HG03066 (cell line): ENCODE measurements at regions not wholly inside any gene's neighbourhood (a gene's known extent, or its start where the extent isn't known, plus 50 kb on each side); places are given as distances from the start of the nearest gene placed in this dataset.

ENCODE experiments used
- ATAC-seq: cut with Tn5 transposase; IDR thresholded peaks from one replicate; pipeline ENCODE4 v1.9.1; 2021; ENCODE audit warnings: low read depth; ENCODE audit not compliant: unreplicated experiment

DNA sequence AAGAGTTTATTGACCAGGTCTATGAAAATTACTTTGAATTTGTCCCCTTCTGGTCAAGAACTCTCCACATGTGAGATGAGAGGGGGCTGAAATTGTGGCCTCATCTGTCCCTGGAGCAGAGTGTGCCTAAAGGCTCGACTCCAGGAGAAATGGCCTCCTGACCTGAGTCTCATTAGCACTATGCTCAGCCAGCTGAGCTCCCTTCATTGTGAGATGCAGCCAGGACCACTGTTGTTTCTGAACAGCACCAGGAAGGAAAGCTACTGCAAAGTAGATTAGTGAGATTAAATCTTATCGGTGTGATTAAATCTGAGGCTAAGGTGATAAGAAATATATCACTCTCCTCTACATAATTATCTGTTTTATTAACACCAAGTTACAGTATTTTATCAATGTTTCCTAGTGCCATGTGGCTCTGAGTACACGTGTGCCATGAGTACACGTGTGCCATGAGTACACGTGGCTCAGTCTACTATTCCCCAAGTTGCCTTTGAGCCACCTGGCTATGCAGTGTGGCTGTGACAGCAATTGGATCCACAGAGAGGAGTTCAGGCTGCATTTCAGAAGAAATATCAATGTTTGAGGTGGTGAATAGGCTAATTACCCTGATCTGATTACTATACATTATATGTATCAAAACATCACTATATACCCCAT, 126.9 kb downstream of the IPMK start:
- no peak for ATAC-seq

DNA sequence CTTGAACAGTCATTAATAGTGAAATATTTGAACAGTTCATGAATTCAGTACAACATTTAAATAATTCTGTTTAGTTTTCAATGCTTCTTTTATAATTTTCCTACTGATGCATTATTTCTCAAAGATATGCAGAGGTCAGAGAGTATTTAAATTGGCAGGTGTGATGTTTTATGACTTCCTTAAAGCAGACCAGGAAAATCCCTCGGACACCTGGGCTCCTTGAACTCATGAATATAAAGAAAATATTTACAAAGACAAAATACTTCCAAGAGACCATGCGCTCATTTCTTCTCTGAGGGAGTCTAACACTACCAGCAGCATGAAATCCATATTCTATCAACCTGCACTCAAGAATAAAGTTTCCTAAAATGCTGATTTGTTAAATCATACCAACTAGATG, 127.6 kb downstream of the IPMK start:
- ATAC-seq, result no peak

DNA sequence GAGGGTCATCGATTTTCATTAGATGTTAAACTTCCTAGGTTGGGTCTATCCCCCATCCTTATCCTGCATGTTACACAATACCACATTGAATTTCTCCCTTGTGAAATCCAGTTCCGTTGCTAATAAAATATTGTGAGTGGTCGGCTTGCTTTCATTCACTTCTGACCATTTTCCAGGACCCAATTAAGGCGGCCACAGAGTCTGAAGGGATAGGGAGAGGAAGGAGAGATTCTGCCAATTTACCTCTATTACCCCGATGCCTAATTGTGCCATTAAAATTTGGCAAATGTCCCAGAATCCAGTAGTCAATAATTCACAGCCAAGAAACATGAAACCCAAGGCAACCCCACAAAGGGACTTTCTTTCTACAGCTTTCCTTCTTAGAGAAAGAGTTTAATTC, 129.9 kb downstream of the IPMK start:
- no peak for ATAC-seq

DNA sequence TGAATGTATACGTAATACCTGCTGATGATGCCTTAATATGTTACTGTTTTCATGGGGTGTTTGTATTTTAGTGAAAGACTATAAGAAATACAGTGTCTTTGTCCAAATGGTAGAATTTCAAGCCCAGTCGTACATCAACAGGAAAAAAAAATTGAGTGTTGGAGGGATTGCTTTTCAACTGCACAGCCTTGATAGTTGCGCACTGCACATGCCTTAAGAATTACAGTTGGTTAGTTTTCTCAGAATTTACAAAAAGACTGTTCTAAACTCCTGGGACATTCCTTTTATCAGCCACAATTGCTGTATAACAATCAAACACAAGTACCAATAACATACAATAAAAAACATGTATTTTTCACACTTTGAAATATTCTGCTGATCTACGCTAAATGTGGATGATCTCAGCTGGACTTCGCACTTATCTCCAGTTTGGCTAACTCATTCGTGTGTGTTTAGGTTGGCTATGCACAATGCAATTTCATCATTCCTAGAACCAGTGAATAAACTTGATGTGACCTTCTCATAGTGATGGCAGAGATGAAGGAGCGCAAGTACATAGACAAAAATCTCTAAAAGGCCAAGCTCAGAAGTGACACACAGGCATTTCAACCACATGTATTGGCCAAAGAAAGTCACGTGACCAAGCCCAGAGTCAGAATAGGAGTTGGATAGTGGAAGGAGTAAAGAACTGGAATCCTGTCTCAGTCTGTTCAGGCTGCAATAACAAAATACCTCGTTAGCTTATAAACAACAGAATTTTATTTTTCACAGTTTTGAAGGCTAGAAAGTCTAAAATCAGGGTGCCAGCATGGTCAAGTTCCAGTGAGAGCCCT, 152.3 kb downstream of the IPMK start:
- no peak for ATAC-seq

DNA sequence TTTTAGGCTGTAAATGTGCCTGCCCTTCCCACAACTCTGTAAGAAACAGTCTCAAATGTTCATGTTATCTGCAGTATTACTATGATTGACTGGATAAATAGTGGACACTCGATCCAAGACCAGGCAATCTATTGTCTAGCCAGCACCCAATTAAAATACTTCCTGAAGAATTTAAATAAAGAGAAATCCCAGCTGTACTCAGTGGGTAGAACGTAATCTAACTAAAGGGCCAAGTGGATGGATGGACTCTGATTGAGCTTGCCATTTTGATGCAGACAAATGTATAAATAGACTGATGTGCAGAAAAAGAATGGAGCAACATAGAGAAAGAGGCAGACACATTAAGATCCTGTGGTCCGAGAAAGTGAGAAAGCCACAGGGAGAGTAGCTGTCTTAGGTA, 158.0 kb downstream of the IPMK start:
- no peak for ATAC-seq

DNA sequence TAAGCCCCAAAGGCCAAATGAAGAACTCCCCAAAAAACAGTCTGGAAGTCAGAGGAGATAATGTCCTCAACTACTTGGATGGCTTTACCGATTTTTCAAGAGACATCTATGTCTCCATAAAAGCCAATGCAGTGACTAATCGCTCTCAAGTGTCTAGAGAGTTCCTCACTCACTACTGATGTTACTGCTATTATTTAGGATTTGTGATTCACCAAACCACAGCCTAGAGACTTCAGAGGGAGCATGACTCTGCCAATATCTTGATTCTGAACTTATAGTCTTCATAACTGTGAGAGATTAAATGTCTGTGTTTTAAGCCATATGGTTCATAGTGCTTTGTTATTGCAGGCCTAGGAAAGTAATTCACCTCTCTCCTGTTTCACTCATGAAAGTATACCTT, 160.2 kb downstream of the IPMK start:
- ATAC-seq, result no peak

DNA sequence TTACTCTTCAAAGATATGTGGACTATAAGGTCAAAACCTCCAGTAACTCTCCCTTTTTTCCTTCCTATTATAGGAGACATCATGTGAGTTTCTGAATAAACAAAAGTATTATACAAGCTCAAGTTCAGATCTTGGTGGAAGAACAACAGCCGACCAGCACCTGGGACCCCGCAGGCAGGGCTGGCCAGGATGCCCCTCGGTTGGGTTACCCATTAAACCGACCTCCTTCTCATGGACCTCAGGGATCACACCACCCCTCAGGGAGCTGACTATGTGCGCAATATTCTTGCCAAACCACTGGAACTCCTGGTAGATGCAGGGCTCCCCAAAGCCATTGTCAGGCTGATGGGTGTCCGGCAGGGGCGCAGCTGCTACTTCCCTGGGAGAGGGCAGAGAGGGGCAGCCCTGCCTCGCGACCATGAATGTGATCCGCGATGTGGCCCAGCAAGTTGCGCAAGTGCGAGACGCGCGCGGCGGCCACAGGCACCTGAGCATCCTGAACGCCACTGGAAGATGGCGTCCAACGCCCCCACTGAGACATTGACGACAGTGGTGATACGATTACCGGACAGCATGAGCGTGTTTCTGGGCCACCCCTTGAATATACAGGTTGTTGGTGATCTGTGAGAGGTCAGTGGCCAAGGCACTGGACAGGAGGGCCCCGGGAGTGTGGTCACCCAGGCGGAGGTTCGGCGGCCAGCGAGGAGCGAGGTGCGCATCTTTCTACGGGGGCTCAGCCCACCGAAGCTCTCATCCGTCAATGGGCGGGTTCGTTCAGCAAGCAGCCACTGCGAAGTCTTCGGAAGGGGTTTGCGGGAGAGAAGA, 161.3 kb downstream of the IPMK start:
- ATAC-seq, result no peak

DNA sequence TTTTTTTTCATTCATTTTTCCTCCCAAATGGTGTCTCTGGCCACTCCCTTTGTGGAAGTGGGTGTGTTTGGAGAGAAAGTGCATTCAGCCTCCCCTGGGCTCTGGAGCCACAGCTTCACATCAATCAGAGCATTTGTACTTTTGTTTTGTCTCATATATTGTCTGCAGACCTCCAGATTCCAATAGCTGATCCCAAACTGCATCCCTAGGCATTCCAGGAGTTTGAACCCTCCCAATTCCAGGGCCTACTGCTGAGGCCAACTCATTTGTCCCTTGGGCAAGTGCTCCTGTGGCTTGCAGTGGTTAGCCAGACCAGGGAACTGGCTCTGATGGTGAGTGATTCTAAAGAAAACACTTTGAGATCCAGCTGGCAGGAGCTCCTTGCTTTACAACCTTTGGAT, 163.3 kb downstream of the IPMK start:
- no peak for ATAC-seq

GRCh38 chr10:58102897-58103296, 164.8 kb downstream of the IPMK start:
- no peak for ATAC-seq

GRCh38 chr10:58101682-58102081, 166.0 kb downstream of the IPMK start:
- ATAC-seq, result no peak

DNA sequence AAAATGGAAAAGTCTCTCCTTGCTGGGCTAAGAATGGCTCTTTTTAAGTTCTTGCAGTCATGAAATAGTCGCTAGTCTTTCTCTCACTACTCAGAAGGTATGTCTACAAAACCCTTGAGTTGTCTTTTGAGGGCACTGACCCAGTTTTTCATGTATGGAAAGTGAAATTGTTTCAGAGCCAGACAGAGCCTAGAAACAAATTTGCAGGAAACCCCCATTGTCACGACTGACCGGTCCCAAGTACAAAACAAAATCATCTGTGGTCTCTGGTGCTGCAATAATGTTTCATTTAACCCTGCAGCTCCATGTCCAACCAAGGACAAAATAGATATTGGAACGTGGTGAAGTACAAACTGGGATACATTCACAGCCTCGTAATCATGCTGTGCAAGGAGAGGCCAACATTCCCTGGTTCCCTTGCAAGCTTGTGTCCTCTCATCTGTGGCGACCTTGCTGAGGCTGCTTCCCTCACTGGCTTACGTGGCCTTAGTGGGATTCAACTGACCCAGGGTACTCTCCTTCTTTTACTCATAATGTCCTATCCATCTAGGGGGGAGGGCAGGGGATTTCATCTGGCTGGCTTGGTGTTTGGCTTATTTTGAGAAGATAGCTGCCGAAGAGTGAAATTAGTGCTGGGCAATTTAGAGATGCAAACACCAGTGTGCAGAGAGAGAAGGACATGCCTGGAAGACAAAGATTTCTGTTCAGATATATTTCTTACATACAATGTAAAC, 172.5 kb downstream of the IPMK start:
- ATAC-seq, result peak; percentile 62

- ATAC-seq, result no peak
Measured at GRCh38 chr10:58091886-58092285, 175.8 kb downstream of the IPMK start.

DNA sequence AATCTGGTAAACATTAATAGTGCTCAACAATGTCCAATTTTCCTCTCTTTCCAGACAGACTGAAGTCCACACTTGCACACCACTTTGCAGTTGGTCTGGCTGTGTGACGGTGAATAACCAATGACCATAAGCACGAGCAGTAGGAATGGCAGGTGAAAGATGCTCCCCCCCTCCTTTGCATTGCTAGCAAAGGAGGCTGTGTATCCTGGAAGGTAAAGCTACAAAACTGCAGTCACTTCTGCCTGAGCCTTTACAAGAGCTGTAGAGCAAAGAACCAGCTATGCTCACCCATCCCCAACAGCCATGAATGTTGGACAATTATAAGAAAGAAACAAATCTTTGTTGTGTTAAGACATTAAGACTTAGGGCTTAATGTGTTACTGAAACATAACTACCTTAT, 178.0 kb downstream of the IPMK start:
- no peak for ATAC-seq

DNA sequence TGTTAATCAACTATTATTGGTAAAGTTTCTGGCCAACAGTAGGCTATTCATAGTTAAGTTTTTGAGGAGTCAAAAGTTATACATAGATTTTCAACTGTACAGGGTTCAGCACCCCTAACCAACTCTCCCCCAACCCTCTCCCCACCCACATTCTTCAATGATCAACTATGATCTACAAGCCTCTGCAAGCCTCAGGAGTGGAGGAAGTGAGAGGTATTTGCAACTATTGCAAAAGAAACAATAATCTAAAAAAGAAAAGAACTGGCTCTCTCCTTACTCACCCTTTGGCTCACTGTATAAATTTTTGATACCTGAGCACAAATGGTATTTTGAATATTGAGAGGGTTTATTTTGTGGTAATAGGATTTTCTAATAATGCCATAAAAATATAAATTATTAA, 179.8 kb downstream of the IPMK start:
- ATAC-seq, result no peak

DNA sequence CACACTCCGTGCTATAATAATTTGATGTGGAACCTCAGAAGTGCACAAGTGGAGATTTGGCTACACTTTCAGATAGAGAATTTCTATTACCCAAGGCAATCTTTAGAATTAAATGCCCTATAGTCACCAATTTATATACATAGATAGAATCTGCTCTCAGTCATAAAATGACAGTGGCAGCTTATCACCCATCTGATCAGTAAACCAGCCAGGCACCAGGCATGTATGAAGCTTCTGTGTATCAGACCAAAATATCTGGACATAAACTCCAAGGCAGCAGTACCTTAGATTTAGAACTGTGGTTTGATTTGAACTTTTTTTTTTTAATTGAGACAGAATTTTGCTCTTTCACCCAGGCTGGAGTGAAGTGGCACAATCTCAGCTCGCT, 180.9 kb downstream of the IPMK start:
- no peak for ATAC-seq

DNA sequence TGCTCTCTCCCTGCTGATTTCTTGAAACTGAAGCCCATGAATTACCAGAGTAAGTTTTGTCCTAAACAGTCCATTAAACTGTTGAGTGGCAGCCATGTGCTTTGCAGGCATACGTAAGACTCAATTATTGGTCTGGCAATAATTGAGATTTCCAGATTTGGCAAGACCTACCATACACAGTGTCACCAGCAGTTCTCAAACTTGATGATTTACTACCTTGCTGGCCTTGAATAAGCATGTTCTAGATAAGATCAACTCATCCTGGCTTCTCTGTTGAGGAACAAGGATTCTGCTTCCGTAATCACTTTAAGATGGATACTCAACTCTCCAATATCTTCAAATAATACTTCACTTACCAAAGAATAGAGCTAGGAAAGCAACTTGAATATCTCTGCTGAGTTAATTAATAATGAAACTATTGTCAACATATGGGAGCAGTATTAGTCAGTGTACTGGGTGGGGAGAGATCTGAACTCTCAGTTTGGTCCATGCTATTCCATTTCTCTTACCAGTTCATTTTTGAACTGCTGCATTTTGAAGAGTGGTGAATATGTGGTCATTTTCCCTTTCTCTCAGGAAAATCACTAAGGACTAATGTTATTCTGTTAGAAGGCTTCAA, 181.4 kb downstream of the IPMK start:
- no peak for ATAC-seq

- no peak for ATAC-seq
Measured at GRCh38 chr10:58082248-58082647, 185.4 kb downstream of the IPMK start.

DNA sequence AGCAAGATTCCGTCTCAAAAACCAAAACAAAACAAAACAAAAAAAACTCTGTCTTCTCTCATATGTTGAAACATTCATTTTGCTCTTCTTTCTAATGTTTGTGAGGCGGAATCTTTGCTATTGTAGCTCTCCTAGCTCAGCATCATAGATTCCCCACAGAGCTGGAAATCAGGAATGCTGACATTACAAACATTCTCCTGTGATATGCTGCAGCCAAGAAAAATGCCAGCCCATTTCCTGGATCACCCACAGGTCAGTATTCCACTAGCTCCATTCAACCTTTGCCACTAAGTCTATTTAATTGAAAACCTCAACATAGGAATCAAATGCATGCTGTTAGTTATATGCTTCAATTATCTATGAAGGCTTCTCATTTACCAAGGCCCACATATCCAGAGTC, 186.3 kb downstream of the IPMK start:
- no peak for ATAC-seq

- no peak for ATAC-seq
Measured at GRCh38 chr10:58079461-58079860, 188.2 kb downstream of the IPMK start.

GRCh38 chr10:58072634-58073033, 195.1 kb downstream of the IPMK start:
- no peak for ATAC-seq
